ENCODE measurements at regions not wholly inside any gene's neighbourhood (a gene's known extent, or its start where the extent isn't known, plus 50 kb on each side); places are given as distances from the start of the nearest gene placed in this dataset.

DNA sequence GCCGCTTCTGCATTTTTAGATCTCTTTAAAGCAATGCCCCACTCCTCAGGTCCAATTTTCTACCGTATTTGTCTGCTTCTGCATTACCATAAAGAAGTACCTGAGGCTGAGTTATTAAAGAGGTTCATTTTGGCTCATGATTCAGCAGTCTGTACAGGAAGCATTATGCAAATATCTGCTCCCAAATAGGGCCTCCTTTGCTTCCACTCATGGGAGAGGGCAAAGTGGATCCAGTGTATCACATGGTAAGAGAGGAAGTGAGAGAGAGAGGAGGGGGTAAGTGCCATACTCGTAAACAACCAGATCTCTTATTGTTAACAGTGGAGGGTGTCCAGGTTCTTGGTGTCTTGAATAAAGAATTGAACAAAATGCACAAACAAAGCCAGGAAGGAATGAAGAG is 316.1 kb upstream of the SEL1L start:
- TF ChIP-seq, protein P1, sequence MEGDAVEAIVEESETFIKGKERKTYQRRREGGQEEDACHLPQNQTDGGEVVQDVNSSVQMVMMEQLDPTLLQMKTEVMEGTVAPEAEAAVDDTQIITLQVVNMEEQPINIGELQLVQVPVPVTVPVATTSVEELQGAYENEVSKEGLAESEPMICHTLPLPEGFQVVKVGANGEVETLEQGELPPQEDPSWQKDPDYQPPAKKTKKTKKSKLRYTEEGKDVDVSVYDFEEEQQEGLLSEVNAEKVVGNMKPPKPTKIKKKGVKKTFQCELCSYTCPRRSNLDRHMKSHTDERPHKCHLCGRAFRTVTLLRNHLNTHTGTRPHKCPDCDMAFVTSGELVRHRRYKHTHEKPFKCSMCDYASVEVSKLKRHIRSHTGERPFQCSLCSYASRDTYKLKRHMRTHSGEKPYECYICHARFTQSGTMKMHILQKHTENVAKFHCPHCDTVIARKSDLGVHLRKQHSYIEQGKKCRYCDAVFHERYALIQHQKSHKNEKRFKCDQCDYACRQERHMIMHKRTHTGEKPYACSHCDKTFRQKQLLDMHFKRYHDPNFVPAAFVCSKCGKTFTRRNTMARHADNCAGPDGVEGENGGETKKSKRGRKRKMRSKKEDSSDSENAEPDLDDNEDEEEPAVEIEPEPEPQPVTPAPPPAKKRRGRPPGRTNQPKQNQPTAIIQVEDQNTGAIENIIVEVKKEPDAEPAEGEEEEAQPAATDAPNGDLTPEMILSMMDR (IDR thresholded peaks at IDR 0.05): no peak
- no peak for TF ChIP-seq ZFX (IDR thresholded peaks at IDR 0.05; ENCODE audit: borderline replicate concordance)

DNA sequence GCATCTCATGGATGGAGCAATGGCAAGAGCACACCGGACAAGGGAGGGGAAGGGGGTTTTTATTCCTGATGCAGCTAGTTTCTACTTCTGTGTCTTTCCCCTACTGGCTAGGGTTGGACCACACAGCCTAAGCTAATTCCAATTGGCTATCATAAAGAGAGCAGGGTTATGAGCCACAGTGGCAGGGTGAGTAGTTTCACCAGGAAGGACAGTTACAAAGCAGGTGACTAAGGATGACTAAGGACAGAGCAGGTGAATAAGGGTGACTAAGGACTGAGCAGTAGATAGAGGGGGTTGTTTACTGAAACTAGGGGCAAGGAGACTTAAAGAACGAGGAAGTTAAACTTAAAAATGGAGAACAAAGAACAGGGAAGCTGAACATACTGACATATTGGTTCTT is 321.4 kb upstream of the SEL1L start:
- no peak overlapping the region for H3K27ac ChIP-seq
- TF ChIP-seq, protein P1 (IDR thresholded peaks at IDR 0.05): no peak
- no peak for TF ChIP-seq ZFX (IDR thresholded peaks at IDR 0.05; ENCODE audit: borderline replicate concordance)

More for the DNA sequence above, 316.1 kb upstream of the SEL1L start:
- no peak overlapping the region for H3K27ac ChIP-seq

DNA sequence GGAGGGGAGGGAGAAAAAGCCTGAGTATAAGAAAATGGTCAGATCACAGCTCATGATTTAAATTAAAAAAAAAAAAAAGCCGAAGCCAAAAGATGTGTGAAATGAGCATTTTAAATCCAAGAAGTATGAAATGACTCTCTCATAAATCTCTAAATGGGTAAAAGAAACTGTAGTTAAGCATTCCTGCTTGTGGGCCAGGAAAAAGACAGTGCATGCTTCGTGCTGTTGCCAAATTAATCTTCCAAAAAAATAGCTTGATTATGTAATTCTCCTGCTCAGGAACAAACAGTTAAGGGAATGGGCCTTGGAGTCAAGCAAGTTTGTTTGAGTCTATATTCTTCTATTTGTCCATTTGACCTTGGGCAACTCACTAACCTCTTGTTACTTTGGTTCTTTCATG is 325.4 kb upstream of the SEL1L start:
- TF ChIP-seq ZFX (IDR thresholded peaks at IDR 0.05; ENCODE audit: borderline replicate concordance): no peak
- TF ChIP-seq, protein P1 (IDR thresholded peaks at IDR 0.05): no peak
- no peak overlapping the region for H3K27ac ChIP-seq

DNA sequence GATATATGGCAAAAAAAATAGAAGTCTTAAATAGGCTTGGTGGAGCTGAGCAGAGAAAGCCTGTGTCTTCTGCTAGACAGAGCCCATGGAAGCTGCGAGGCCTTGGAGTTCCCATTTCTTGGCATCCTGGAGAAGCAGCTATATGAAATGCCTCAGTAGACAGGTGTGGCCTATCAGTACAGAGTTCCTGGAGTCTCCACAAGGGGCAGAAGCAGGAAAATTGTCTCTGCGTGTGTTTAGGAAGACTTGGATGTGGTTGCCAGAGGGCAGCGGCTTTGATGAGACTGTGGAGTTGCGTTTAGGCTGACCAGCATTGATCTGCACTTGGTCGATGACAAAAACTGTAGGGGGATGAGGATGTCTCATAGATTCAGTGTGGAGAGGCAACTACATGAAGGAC is 334.5 kb upstream of the SEL1L start:
- H3K27ac ChIP-seq: no peak overlapping the region
- TF ChIP-seq ZFX (IDR thresholded peaks at IDR 0.05; ENCODE audit: borderline replicate concordance): no peak
- TF ChIP-seq, protein P1 (IDR thresholded peaks at IDR 0.05): peak; percentile 59

DNA sequence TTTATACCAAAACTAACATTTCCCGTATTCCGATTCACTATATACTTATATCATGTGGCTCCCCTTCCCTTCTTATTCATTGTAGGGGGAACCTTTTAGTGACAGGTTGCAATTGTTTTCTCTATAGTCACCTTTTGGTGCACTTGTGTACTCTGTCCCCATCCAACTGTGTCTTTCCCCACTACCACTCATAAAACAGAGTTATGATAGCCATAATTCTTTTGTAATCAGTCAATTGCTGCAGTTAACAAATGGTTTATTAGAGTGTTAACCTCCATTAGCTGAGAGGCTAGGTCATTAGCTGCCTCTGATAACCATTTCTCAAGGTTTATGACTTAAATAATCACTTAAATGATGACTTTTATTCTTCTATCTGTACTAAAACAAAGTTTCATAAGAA is 338.1 kb upstream of the SEL1L start:
- TF ChIP-seq ZFX (IDR thresholded peaks at IDR 0.05; ENCODE audit: borderline replicate concordance): no peak
- TF ChIP-seq, protein P1 (IDR thresholded peaks at IDR 0.05): no peak
- no peak overlapping the region for H3K27ac ChIP-seq

DNA sequence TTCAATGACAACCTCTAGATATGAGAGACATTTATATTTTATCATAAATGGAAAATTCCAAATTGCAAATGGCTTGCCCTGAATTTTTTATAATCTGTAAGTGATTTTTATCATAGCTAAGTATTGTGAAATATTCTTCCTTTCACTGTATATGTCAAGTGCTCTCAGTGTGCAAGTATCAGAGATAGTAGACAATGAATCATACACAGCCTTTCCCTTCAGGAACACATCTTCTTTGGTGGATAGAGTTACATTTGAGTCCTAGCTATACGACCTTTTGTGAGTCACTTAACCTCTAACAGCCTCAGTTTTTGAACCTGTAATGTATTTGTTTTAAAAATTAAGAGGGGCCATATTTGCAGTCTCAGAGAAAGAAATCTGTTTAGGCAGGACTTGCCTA is 350.7 kb upstream of the SEL1L start:
- no peak overlapping the region for H3K27ac ChIP-seq
- TF ChIP-seq, protein P1 (IDR thresholded peaks at IDR 0.05): no peak
- no peak for TF ChIP-seq ZFX (IDR thresholded peaks at IDR 0.05; ENCODE audit: borderline replicate concordance)

DNA sequence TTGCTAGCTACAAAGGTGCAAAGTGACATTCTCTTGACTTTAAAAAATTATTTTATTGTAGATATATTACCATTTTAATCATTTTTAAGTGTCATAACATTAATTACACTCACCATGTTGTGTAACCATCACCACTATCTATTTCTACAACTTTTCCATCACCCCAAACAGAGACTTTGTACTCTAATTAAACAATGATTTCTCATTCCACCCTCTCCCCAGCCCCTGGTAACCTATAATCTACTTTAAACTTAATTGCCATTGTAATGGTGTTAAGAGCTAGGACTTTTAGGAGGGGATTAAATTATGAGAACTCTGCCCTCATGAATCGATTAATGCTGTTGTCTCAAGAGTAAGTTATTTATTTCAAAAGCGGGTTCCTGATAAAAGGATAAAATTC is 352.9 kb upstream of the SEL1L start:
- TF ChIP-seq, protein P1 (IDR thresholded peaks at IDR 0.05): no peak
- no peak for TF ChIP-seq ZFX (IDR thresholded peaks at IDR 0.05; ENCODE audit: borderline replicate concordance)

More for the DNA sequence above, 352.9 kb upstream of the SEL1L start:
- no peak overlapping the region for H3K27ac ChIP-seq

All from 22Rv1 (cell line).